HG02884 (cell line): ENCODE measurements at regions not wholly inside any gene's neighbourhood (a gene's known extent, or its start where the extent isn't known, plus 50 kb on each side); places are given as distances from the start of the nearest gene placed in this dataset.
"Not testable (repeated sequence)": the region's sequence is repeated elsewhere in the genome, so short reads cannot be mapped to it uniquely, and the experiment has no call there.

ENCODE experiments used
- ATAC-seq: cut with Tn5 transposase; IDR thresholded peaks from one replicate; pipeline ENCODE4 v1.9.1; 2021; ENCODE audit warnings: mild to moderate bottlenecking, moderate library complexity; ENCODE audit not compliant: unreplicated experiment

DNA sequence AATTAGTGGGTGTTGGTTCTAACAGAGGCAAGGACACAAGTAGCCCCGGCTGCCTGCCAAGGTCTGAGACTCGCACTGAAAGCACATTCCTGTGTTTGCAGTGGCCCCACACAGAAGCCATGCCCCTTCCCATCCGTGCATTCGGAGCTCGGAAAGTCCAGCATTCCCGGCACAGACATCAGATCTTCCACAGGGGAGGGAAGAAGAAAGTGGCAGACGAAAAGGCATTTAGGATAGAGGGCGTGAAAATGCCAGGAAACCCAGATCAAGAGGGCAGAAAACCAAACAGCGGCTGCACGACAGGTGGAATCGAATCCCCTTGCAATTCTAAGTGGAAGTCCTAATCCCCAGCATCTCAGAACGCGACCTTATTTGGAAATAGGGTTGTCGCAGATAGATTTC is 105.5 kb upstream of the ASB18 start:
- ATAC-seq, result no peak

DNA sequence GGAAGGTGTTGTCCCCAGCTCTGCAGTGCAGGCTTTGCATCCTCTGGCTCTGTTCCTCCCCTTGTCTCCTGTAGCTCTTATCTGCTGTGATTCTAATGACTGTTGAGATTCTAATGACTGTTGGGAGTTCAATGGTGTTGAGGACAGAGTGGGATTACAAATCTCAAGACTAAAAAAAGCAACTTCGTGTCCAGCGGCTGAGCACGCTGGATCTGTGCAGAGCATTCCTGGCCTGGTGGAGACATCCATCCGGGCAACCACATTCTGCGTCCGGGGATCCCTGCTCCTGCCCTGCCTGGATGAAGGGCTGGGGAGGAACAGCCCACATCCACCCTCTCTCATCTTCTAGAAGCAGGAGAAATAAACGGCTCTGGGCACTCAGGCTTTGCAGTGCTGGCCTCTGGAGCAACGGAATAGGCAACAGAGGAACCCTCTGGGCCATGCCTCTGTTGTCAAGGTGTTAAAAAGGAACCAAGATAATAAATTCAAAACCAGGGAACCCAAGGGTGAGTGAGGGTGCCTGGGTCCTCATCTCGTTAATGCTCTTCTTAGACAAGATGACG is 106.7 kb upstream of the ASB18 start:
- no peak for ATAC-seq

DNA sequence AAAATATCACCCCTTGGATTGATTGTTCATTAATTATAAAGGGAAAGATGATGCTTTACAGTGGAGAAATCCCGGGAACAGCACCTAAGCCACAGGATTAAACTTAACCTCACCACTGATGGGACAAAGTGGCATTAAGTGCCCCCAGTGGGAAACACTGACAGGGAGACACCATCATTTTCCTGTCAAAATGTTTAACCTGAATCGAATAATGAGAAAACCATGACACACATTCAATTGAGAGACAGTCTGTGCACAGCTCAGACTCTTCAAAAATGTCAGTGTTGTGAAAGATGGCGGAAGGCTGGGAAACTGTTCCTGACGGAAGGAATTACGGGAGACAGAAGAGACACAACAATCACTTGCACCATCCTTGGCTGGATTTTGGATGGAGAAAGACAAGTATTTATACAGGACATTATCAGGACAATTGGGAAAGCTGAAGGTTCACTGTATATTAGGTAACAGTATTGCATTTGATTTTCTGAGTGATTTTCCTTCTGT is 111.8 kb upstream of the ASB18 start:
- no peak for ATAC-seq

DNA sequence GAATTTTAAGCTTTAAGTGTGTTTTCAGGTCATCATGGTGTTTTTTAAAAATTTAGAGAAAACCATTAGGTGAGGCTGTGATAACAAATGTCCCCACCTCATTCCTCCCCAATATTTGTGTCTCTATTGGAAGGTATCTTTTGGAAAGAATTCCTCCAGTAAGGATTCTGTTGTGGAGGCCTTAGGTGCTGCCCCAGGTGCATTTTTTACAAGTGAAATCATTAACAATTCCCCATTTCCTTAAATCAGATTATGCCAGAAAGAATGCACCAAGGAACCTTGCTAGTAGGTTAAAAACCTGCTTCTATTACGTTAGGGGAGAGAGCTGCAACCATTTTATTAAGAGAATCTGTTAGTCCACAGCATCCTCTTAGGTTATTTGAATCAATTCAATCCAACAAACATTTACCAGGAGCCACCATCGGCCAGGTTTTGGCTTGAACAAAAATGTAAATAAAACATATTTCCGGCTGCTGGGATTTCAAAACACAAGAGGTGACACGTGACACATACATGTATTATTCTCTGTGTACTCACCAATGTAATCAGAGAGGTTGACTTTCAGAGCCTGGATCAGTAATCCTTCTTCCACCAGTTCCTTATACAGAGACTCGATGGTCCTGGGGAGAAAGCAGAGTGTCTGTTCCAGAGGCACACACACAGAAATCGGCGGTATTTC is 112.5 kb upstream of the ASB18 start:
- no peak for ATAC-seq

DNA sequence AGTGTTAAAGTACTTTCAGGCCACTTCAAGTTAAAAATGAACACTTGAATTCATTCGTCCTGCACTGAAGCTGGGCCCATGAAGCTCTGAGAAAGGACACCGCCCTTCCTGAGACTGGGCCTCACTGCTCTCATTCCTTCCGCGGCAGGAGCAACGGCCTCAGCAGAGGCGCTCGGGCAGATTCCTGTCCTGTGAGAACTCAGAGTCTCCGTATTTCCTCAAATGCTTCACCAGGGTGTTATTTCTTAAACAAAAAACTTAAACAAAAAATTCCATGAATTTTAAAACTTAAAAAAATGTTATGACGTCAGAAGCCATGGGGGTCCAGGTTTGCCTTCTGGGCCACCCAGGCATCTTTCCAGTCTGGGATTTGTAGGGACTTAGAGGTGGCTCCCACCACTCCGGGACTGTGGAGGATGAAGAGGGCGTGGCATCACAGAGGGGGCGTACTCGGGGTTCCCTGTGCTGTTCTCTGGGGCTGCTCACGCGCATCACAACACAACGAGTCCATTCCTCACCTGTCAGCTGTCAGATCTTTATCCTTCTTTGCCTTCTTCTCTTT is 115.9 kb upstream of the ASB18 start:
- ATAC-seq, result no peak

DNA sequence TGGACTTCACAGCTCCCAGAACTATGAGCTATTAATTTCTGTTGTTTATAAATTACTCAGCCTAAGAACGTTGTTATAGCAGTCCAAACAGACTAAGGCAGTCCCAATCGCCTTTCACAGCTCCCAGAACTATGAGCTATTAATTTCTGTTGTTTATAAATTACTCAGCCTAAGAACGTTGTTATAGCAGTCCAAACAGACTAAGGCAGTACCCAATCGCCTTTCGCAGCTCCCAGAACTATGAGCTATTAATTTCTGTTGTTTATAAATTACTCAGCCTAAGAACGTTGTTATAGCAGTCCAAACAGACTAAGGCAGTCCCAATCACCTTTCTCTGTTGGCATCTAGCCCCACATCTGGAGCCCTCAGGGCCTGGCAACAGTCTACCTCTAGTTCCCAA is 117.0 kb upstream of the ASB18 start:
- not testable (repeated sequence) for ATAC-seq

DNA sequence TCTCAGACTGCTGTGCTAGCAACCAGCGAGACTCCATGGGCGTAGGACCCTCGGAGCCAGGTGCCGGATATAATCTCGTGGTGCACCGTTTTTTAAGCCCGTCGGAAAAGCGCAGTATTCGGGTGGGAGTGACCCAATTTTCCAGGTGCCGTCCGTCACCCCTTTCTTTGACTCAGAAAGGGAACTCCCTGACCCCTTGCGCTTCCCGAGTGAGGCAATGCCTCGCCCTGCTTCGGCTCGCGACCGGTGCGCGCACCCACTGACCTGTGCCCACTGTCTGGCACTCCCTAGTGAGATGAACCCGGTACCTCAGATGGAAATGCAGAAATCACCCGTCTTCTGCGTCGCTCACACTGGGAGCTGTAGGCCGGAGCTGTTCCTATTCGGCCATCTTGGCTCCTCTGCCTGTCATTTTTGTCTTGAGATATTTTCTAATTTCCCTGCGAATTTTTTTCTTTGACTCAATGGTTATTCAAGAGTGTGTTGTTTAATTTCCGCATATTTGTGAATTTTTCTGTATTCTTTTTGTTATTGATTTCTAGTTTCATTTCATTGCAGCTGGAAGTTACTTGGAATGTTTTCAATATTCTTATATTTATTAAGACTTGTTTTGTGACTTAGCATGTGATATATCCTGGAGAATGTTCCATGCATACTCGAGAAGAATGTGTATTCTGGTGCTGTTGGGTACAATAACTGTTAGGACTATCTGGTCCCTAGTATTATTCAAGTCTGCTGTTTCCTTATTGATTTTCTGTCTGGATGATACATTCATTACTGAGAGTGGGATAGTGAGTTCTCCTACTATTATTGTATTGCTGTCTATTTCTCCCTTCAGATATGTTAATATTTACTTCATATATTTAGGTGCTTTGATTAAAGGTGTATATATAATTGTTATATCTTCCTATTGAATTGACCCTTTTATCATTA is 125.3 kb upstream of the ASB18 start:
- not testable (repeated sequence) for ATAC-seq

DNA sequence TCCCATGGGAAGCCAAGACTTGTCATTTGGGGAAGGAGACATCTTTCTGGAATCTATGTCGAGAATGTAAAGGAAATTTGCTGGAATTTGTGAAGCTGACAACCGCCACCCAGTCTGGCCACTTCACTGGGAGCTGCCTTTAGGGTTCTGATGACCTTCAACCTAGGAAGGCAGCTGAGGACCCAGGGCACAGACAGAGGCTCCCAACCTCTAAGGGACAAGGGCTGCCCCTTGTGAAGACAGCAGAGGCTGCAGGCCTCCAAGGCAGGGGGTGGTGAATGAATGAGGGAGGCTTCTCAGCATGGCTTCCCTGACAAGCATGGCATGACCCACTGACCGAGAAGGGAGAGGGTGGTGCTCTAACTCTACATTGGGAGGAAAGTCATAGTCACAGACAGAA is 128.9 kb upstream of the ASB18 start:
- no peak for ATAC-seq

DNA sequence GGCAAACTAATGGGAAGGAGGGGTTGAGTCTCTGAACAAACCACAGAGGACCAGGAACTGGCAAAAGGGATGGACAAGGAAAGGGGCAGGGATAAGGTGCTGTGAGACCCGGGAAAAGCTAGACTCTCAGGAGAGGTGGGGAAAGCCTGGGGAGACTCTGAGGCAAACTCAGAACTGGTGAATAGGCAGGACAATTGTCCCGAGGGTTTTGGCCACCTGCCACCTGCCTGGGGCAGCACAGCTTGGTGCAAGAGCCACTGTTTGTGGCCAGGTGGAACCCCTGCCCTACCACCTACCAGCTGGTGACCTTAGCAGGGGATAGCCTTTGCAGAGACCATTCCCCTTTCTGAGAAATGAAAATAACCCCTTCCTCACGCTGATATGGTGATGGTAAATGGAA is 129.4 kb upstream of the ASB18 start:
- ATAC-seq, result no peak

DNA sequence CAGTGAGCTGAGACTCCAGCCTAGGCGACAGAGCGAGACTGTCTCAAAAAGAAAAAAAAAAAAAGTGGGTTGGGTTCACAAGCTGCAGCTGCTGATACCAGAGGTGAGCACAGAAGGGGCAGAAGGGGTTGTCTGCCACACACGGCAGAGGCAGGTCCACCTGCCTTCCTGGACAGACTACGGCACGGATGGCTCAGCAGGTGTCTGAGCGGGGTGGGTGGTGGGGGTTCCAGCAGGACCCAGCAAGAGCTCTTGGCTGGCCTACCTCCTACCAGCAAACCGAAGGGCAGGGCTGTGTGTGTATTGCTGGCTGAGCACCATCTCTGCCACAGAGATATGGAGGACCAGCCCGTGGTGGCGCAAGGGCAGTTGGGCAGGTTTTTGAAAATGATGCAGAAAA is 130.4 kb upstream of the ASB18 start:
- no peak for ATAC-seq

DNA sequence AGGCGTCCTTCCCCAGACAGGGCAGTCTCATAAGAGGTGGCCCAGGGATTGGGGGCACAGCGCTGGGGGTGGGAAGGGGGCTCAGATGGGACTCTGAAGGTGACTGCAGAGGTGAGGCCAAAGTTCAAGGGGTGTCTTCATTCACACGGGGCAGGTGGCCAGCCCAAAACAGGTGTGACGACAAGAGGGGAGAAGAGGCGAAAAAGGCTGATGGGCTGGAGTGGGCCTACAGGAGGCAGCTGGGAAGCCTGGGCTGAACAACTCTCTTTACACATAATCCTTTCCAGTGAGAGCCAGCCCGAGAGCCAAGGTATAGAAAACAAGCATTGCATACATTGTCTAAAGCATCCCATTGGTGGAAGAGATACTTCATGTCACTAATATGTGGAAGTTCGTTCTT is 130.9 kb upstream of the ASB18 start:
- ATAC-seq, result no peak

DNA sequence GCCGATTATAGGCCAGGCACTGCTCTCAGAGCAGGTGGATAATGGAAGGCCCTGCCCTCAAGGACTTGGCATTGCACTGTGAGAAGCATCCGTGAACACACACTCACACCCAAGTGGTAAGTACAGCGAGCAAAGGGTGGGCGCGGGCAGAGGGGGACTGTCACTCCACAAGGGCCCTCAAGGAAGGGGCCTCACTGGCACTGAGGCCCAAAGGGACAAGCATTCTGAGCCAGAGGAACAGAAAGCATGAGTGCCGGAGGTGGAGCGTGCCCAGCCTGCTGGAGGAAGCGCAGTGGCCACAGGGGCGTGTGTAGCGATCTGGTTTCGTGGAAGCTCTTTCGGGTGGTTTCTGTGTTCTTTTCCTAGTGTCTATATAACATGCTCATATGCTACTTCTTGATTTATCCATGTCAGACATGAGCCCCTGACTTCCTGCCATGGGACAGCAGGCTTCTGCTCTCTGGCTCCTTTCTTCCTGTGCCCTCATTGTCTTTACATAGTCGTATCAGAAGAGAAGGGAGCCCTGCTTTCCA is 132.7 kb upstream of the ASB18 start:
- no peak for ATAC-seq

DNA sequence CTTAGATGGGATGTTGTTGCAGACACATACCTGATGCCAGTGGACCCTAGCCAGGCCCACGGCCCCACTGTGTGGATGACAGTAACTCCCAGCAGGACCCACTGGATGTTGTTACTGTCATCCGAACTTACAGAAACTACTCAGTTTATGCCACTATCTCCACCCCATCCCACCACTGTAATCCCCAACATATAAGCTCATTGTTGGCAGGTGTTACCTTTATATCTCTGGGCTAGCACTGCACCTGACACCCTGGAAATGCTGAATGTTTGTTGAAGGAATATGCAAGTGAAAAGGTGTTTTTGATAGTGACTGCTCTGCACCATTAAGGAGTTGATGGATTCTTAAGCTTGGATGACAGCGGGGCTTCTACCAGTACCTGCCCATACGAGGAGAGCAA is 133.5 kb upstream of the ASB18 start:
- no peak for ATAC-seq

DNA sequence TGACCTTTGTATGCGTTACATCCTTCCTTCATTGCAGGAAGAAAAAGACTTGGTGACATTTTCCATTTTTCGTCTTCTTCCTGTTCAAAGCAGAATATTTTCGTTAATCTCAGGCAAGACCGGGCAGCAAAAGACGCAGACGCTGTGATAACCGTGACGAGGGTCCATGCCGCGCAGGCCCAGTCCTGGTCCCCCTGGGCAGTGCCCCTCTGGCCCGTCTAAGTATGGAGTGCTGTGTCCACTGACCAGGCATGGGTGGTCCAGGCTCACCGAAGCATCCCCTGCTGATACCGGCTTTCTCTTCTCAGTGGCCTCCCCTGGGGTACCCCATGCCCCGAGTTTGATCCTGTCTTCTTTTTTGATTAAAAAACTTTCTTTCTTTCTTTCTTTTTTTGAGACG is 135.2 kb upstream of the ASB18 start:
- no peak for ATAC-seq

DNA sequence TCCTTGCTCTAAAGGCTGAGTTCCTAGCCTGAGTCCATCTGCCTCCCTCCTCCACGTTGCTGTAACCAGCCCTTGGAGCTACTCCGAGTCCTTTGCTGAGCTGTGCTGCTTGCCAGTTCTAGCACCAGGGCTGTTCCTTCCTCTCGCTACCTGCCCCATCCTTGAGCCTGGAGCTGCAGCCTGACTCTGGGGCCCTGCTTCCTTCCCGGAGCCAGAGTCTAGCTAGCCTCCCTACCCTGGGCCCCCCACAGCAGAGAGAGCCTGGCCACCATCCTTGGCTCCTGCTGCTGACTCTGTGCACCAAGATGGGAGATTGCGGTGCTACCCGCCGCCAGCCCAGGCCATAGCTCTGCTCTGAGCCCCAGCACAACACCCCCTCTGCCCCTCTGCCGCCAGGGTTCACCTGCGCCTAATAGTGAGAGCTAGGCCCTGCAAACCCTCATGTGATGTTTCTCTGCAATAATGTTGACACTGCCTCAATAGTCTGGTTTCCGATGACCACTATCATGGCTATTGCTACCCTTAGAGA is 135.9 kb upstream of the ASB18 start:
- no peak for ATAC-seq

DNA sequence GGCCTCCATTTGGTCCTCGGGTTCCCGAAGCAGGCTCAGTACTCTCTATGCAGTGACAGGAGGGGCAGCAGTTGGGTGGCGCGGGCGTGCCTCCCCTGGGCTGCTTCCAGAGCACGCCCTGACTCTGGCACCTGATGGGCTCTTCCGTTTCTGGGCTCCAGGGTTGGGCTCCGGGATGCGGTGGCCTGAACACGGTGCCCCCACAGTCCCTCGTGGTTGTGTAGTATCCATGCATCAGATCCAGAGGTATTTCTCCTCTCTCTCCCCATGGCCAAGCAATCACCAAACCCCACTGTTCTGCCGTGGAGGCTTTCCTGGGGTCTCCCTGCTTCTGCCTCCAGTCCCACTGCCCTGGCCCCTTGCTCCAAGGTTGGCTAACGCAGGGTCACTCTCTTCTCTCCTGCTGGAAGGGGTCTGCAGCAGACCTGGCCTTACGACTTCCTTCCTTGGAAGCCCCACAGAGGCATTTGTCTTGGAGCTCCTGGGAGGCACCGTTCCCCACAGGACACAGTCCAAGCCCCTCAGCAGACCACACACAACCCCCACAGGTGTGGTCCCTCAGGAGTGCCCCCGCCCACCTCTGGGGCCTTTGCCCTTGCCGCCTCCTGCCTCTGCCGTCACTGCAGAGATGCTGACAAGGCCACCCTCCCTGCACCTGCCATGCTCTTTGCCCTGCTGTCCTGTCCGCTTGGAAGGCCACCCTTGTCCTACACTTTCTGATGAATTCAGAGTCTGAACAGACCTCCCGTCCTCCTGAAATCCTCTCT is 136.6 kb upstream of the ASB18 start:
- ATAC-seq, result no peak

DNA sequence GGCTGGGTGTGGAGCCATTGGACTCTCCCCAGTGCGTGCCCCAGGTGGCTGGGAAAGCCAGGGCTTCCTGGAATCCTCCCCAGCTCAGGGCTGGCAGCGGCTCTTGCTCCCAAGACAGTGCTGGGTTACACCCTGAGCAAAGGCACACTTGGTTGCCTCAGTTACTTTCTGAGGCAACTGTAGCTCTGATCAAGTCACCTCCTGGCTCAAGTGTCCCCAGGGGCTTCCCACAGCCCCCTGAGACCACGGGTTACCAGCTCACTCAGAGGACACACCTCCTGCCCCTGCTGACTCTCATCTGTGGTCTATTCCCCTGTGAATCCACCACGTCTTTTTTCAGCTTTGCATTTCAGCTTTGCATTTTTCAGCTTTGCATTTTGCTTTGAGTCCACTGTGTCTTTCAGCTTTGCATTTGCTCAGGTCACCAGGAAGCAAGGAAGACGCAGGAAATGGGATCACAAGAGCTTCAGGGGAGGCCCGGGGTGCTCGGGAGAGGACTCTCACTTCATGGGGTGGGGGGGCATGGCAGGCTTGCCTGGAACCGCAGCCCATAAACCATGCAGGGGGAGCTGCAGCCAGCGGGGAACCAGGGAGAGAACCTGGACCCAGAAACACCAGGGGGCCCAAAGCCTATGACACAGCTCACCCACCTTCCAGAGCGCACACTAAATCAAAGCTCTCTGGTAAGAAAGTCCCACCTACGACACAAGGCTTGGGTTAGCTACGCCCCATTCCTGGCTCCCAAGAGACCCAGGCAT is 138.0 kb upstream of the ASB18 start:
- ATAC-seq, result no peak

DNA sequence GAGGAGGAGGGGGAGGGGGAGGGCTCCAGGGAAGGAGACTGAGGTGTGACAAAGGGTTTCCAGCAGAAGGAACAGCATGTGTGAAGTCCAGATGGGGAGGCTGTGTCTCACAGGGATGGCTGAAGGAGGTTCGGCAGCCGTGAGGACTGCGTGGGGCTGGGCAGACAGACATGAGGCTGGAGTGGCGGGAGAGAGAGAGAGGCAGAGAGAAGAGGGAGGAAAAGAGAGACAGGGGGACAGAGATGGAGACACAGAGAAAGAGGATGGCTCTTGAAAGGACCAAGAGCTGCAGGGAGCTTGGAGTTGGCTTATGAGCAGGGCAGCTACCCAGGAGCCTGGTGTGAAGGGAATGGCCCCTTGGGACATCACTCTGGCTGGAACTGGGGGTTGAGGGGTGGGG is 138.9 kb upstream of the ASB18 start:
- ATAC-seq, result no peak

DNA sequence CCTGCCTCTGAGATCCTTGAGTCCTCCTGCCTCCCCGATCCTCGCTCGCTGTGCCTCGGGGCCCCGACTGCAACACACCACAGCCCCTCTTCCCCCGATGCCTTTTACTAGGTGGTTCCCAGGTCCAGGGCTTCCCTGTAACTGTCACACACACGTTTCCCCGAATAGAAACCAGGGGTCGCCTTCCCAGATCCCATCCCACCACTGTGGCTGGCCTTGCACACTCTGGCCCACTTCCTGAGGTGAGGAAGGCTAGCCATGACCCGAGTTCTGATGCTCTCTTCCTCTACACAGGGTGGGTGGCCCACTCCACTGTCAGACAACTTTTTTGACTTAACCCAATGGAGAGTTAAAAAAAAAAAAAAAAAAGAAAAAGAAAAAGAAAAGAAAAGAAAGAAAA is 139.6 kb upstream of the ASB18 start:
- ATAC-seq, result no peak

DNA sequence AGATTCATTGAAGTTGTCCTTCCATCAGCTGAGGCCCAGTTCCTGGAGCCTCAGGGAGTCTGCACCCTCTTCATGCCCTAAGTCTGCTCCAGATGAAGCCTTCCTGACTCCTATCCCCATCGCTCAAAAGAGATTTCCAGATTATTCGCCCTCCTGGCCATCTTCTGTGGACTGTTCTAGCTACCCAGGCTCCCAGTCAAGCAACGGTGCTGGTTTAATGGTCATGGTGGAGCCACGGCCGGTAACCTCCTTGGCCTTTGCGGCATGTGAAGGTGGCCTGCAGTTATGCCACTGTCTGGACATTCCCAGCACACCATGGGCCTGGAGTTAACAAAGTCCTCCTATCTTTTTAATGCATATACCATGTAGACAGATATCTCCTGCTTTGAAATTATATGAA is 140.1 kb upstream of the ASB18 start:
- ATAC-seq, result no peak
